ENCODE measurements at regions not wholly inside any gene's neighbourhood (a gene's known extent, or its start where the extent isn't known, plus 50 kb on each side); places are given as distances from the start of the nearest gene placed in this dataset.

DNA sequence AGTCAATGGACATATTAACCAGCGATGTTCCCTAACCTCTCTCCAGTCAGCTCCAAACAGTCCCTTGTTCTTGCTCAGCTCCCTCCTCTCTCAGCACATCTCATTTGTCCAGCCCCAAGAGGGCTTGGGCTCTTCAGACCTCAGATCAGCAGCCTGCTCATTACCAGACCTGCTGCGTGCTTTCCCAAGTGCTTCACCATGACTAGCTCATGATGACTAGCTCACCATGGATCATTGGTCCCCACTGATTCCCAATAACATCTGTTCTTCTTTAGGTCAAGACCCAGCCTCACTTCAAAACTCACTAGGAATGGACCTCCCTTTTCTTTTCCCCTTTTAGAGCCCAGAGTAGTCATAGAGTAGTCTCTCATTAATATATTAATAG lies 121.9 kb downstream of the SLC16A9 start:
- Histone ChIP-seq H3K4me3 (ENCODE audit: low read depth in 2 of 2, low read length in 2 of 2) (no peak overlapping the region), H3K27me3 (ENCODE audit: control insufficient read depth, insufficient read depth, low read length) (no peaks in the 10 kb centered on the region), H3K27ac (ENCODE audit: low read length) (no peak overlapping the region), H3K36me3 (ENCODE audit: control insufficient read depth, insufficient read depth, low read length) (no peaks in the 10 kb centered on the region), H3K9me3 (ENCODE audit: control insufficient read depth, insufficient read depth, low read depth, low read length) (no peaks in the 10 kb centered on the region), H3K4me1 (ENCODE audit: control insufficient read depth, insufficient read depth, low read length) (no peaks in the 10 kb centered on the region)
- TF ChIP-seq POLR2AphosphoS5 (IDR thresholded peaks at IDR 0.05; ENCODE audit: low read depth, low read length) (no peak), CTCF (IDR thresholded peaks at IDR 0.05) (no peak), REST (IDR thresholded peaks at IDR 0.05; ENCODE audit: insufficient read depth in 1 of 2, low read depth in 2 of 2, low read length in 1 of 2) (no peak)
- no peak for ATAC-seq
- ChIA-PET POLR2A (no interaction called here), CTCF (no interaction called here)
- DNase-seq (ENCODE audit: low read depth, low spot score) = no peak
- intact Hi-C loops (cut with micrococcal nuclease; ENCODE audit: unreplicated experiment) = no loop called here
- BruUV-seq (replicated peaks) = no TSS peak
- in situ Hi-C loops (cut with HindIII; ENCODE audit: low pct_unique_long_range_greater_than_20kb, low sequenced_read_pairs) = no loop called here

DNA sequence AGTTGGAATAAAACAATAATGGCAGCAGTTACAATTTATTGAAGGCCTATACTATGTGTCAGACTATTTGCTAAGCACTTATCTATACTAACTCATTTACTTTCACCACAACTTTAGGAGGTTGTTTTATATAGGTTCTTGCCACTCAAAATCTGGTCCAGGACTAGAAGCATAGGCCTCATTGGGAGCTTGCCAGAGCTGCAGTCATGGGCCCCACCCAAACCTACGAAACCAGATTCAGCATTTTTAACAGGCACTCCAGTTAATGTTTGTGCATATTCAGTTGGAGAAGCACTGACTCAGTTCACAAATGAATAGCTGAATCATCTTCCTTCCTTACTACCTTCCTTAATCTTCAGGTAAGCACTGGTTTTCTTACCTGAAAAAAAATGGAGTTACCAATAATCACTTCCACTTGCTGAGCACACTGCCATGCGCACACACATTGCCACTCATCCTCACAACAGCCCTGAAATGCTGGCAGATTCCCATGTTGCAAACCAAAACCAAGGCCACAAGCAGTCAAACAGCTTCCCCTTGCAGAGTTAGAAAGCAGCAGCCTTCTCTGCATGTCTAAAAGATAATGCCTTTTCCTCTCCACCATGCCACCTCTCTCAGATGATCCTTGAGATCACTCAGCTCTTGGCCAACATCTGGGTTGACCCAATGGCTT lies 122.4 kb downstream of the SLC16A9 start:
- no peak for DNase-seq (ENCODE audit: low read depth, low spot score)
- in situ Hi-C loops (cut with HindIII; ENCODE audit: low pct_unique_long_range_greater_than_20kb, low sequenced_read_pairs) (no loop called here), intact Hi-C loops (cut with micrococcal nuclease; ENCODE audit: unreplicated experiment) (no loop called here)
- BruUV-seq (replicated peaks) = no TSS peak
- Histone ChIP-seq H3K27me3 (ENCODE audit: control insufficient read depth, insufficient read depth, low read length) (no peaks in the 10 kb centered on the region), H3K4me3 (ENCODE audit: low read depth in 2 of 2, low read length in 2 of 2) (no peak overlapping the region), H3K36me3 (ENCODE audit: control insufficient read depth, insufficient read depth, low read length) (no peaks in the 10 kb centered on the region), H3K9me3 (ENCODE audit: control insufficient read depth, insufficient read depth, low read depth, low read length) (no peaks in the 10 kb centered on the region), H3K4me1 (ENCODE audit: control insufficient read depth, insufficient read depth, low read length) (no peaks in the 10 kb centered on the region), H3K27ac (ENCODE audit: low read length) (no peak overlapping the region)
- ATAC-seq = no peak
- ChIA-PET CTCF (no interaction called here), POLR2A (no interaction called here)
- TF ChIP-seq TCF7L2 (IDR thresholded peaks at IDR 0.05; ENCODE audit: low read depth, low read length) = no peak
- no peak for TF ChIP-seq SIN3A (IDR thresholded peaks at IDR 0.05; ENCODE audit: borderline replicate concordance, insufficient read depth, low read depth, low read length)
- no peak for TF ChIP-seq REST (IDR thresholded peaks at IDR 0.05; ENCODE audit: insufficient read depth in 1 of 2, low read depth in 2 of 2, low read length in 1 of 2)
- no peak for TF ChIP-seq POLR2AphosphoS5 (IDR thresholded peaks at IDR 0.05; ENCODE audit: low read depth, low read length)
- TF ChIP-seq CTCF (IDR thresholded peaks at IDR 0.05) = no peak

Data from Panc1 (cell line).